ENCODE measurements at regions not wholly inside any gene's neighbourhood (a gene's known extent, or its start where the extent isn't known, plus 50 kb on each side); places are given as distances from the start of the nearest gene placed in this dataset.
"Not testable (repeated sequence)": the region's sequence is repeated elsewhere in the genome, so short reads cannot be mapped to it uniquely, and the experiment has no call there.

DNA sequence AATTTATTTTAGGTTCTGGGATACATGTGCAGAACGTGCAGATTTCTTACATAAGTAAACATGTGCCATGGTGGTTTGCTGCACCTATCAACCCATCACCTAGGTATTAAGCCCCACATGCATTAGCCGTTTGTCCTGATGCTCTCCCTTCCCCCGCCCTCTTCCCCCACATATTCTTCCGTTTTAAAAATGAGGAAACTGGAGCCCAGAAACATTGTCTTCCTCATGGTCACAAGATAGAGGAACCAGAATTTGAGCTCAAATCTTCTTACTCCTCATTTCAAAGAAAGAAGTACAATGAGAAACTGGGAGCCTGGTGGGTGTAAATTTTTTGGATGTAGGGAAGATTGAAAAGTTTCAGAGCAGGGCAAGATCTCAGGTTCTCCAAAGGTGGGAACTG, 56.1 kb upstream of the USP3 start:
- no peak overlapping the region for H3K27ac ChIP-seq
- no peaks in the 10 kb centered on the region for H3K79me2 ChIP-seq (ENCODE audit: low read depth)
- H3K4me3 ChIP-seq: no peak overlapping the region
- Mint-ChIP-seq H3K9me3 (no peaks in the 10 kb centered on the region), H3K4me1 (peaks cover 10% of the 10 kb centered on the region), H3K27ac (no peak overlapping the region), H3K4me3 (no peak overlapping the region), H3K27me3 (ENCODE audit: insufficient read depth, low read depth) (peaks cover 12% of the 10 kb centered on the region), H3K36me3 (no peaks in the 10 kb centered on the region)
- TF ChIP-seq, protein P1, sequence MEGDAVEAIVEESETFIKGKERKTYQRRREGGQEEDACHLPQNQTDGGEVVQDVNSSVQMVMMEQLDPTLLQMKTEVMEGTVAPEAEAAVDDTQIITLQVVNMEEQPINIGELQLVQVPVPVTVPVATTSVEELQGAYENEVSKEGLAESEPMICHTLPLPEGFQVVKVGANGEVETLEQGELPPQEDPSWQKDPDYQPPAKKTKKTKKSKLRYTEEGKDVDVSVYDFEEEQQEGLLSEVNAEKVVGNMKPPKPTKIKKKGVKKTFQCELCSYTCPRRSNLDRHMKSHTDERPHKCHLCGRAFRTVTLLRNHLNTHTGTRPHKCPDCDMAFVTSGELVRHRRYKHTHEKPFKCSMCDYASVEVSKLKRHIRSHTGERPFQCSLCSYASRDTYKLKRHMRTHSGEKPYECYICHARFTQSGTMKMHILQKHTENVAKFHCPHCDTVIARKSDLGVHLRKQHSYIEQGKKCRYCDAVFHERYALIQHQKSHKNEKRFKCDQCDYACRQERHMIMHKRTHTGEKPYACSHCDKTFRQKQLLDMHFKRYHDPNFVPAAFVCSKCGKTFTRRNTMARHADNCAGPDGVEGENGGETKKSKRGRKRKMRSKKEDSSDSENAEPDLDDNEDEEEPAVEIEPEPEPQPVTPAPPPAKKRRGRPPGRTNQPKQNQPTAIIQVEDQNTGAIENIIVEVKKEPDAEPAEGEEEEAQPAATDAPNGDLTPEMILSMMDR (IDR thresholded peaks at IDR 0.05): no peak
- no peak for TF ChIP-seq EZH2phosphoT487 (IDR thresholded peaks at IDR 0.05)
- no peak for TF ChIP-seq EZH2 (IDR thresholded peaks at IDR 0.05)
- H3F3A ChIP-seq (ENCODE audit: low read depth): no peaks in the 10 kb centered on the region
- H3K9ac ChIP-seq: no peak overlapping the region
- peaks cover 7% of the 10 kb centered on the region for H3K4me1 ChIP-seq
- no peaks in the 10 kb centered on the region for H4K20me1 ChIP-seq (ENCODE audit: low read depth)
- no peak overlapping the region for H2AFZ ChIP-seq (replicated peaks)
- H3K4me2 ChIP-seq: no peak overlapping the region
- H3K27me3 ChIP-seq: no peaks in the 10 kb centered on the region
- H3K36me3 ChIP-seq: no peaks in the 10 kb centered on the region
- H3K9me3 ChIP-seq (ENCODE audit: low read depth): no peaks in the 10 kb centered on the region
- DNase-seq (ENCODE audit: low spot score): no peak

DNA sequence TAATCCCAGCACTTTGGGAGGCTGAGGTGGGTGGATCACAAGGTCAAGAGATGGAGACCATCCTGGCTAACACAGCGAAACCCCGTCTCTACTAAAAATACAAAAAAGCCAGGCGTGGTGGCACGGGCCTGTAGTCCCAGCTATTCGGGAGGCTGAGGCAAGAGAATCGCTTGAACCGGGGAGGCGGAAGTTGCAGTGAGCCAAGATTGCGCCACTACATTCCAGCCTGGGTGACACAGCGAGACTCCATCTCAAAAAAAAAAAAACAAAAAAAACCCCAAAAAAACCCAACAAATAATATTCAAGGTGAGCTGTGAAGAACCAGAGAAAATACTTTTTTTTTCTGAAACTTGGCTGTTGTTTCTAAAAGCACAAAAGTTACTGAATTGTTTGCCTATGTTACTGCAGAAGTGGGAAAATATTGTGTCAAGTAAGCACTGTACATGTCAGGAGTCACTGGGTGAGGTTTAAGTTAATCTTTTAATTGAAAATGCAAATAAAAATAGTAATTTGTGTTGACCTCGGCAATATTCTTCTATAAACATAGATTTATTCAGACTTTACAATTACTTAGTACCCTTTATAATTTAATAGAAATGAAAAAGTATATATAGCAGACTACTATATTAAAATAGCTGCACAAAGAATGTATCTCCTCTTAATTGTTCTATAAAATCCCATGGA, 55.4 kb upstream of the USP3 start:
- not testable (repeated sequence) for H2AFZ ChIP-seq (replicated peaks); H3K4me1 Mint-ChIP-seq; H3K9me3 Mint-ChIP-seq

DNA sequence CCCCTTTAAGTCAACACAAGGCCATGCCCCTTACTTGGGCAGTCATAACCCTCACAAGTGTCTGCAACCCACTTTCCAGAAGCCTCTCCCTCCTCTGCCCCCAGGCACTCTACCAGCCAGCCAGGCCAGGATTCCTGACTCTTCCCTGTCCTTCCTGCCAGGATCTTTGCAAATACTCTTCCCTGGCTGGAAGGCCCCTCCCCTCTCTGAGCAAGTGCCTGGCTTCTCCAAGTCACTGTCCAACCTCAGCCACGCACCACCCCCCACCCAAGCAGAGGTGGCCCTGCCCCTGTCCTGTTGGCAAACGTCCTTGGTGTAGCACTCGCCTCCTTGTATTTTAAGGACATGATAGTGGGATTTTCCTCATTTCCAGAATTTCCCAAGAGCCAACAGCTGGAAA, 54.7 kb upstream of the USP3 start:
- Mint-ChIP-seq H3K36me3 (no peaks in the 10 kb centered on the region), H3K4me1 (peaks cover 10% of the 10 kb centered on the region), H3K27ac (no peak overlapping the region), H3K4me3 (no peak overlapping the region), H3K27me3 (ENCODE audit: insufficient read depth, low read depth) (peaks cover 8% of the 10 kb centered on the region), H3K9me3 (no peaks in the 10 kb centered on the region)
- Histone ChIP-seq H4K20me1 (ENCODE audit: low read depth) (no peaks in the 10 kb centered on the region), H3K9me3 (ENCODE audit: low read depth) (no peaks in the 10 kb centered on the region), H3K27ac (no peak overlapping the region), H3K9ac (no peak overlapping the region), H3F3A (ENCODE audit: low read depth) (no peaks in the 10 kb centered on the region), H3K27me3 (no peaks in the 10 kb centered on the region), H3K4me2 (no peak overlapping the region), H3K36me3 (no peaks in the 10 kb centered on the region), H3K4me3 (no peak overlapping the region), H3K4me1 (peaks cover 7% of the 10 kb centered on the region), H3K79me2 (ENCODE audit: low read depth) (no peaks in the 10 kb centered on the region), H2AFZ (replicated peaks) (peak overlapping the region; percentile 79)
- no peak for DNase-seq (ENCODE audit: low spot score)
- TF ChIP-seq EZH2phosphoT487 (IDR thresholded peaks at IDR 0.05) (no peak), EZH2 (IDR thresholded peaks at IDR 0.05) (no peak)
- TF ChIP-seq, protein P1 (IDR thresholded peaks at IDR 0.05): no peak

More for the DNA sequence above, 55.4 kb upstream of the USP3 start:
- H3K79me2 ChIP-seq (ENCODE audit: low read depth); H3K27ac ChIP-seq; H4K20me1 ChIP-seq (ENCODE audit: low read depth); H3K27ac Mint-ChIP-seq; DNase-seq (ENCODE audit: low spot score); H3K4me3 ChIP-seq; H3F3A ChIP-seq (ENCODE audit: low read depth); H3K4me1 ChIP-seq; H3K9ac ChIP-seq; H3K27me3 ChIP-seq; H3K9me3 ChIP-seq (ENCODE audit: low read depth); H3K36me3 ChIP-seq; H3K4me3 Mint-ChIP-seq; H3K36me3 Mint-ChIP-seq; H3K4me2 ChIP-seq: not testable (repeated sequence)
- peaks cover 12% of the 10 kb centered on the region for H3K27me3 Mint-ChIP-seq (ENCODE audit: insufficient read depth, low read depth)

DNA sequence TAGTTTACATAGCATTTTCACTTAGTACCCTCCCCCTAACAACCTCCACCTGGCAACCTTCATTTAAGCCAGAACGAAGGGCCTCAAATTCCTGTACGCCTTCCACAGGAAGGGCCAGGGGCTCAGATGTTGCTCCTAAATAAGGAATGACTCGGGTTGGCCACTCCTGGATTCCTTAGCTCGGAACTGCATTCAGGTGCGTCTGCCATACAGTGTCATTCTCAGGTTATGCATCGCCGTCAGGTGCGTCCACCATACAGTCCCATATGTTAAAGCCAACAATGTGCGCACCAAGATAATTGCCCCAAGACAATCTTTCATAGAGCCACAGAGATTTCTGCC, 53.5 kb upstream of the USP3 start:
- H3K9me3 Mint-ChIP-seq: no peaks in the 10 kb centered on the region
- no peaks in the 10 kb centered on the region for H3K36me3 Mint-ChIP-seq
- H3K4me1 Mint-ChIP-seq: peaks cover 10% of the 10 kb centered on the region
- no peaks in the 10 kb centered on the region for H4K20me1 ChIP-seq (ENCODE audit: low read depth)
- peaks cover 7% of the 10 kb centered on the region for H3K4me1 ChIP-seq
- H3K27ac ChIP-seq: no peak overlapping the region
- TF ChIP-seq EZH2 (IDR thresholded peaks at IDR 0.05): no peak
- TF ChIP-seq, protein P1 (IDR thresholded peaks at IDR 0.05): no peak
- TF ChIP-seq EZH2phosphoT487 (IDR thresholded peaks at IDR 0.05): no peak
- H3K27ac Mint-ChIP-seq: no peak overlapping the region
- DNase-seq (ENCODE audit: low spot score): no peak
- no peaks in the 10 kb centered on the region for H3F3A ChIP-seq (ENCODE audit: low read depth)
- H3K27me3 ChIP-seq: no peaks in the 10 kb centered on the region
- no peak overlapping the region for H3K9ac ChIP-seq
- H3K27me3 Mint-ChIP-seq (ENCODE audit: insufficient read depth, low read depth): peaks cover 4% of the 10 kb centered on the region
- no peak overlapping the region for H3K4me3 Mint-ChIP-seq
- H3K9me3 ChIP-seq (ENCODE audit: low read depth): no peaks in the 10 kb centered on the region
- H3K36me3 ChIP-seq: no peaks in the 10 kb centered on the region
- no peak overlapping the region for H3K4me3 ChIP-seq
- no peak overlapping the region for H3K4me2 ChIP-seq
- H2AFZ ChIP-seq (replicated peaks): no peak overlapping the region
- H3K79me2 ChIP-seq (ENCODE audit: low read depth): no peaks in the 10 kb centered on the region

Data from neural progenitor cell (in vitro differentiated cells).